ENCODE measurements at regions not wholly inside any gene's neighbourhood (a gene's known extent, or its start where the extent isn't known, plus 50 kb on each side); places are given as distances from the start of the nearest gene placed in this dataset.
"Not testable (repeated sequence)": the region's sequence is repeated elsewhere in the genome, so short reads cannot be mapped to it uniquely, and the experiment has no call there.

DNA sequence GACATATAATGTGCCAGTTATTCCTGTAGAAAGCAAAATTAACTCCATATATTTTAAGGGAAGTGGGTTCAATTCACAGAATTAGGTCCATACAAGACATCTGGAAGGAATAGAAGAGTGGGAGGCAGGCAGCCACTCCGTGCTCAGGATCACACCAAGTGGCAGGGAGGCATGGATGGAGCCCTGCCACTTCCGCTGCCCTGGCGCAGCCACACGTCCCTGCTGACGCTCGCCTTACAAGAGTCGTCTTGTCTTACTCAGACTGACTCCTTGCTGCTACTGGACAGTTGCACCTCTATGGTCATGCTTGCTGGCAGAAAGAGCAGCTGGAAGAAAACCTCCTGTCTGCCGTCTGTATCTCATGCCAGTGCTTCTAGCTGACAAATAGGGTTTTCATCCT is 579.9 kb upstream of the POM121L12 start:
- intact Hi-C loops (cut with DNase I) = no loop called here
- no peak for DNase-seq

- intact Hi-C loops (cut with DNase I) = no loop called here
- no peak for DNase-seq
Measured at GRCh38 chr7:52450816-52451215, 584.6 kb upstream of the POM121L12 start.

DNA sequence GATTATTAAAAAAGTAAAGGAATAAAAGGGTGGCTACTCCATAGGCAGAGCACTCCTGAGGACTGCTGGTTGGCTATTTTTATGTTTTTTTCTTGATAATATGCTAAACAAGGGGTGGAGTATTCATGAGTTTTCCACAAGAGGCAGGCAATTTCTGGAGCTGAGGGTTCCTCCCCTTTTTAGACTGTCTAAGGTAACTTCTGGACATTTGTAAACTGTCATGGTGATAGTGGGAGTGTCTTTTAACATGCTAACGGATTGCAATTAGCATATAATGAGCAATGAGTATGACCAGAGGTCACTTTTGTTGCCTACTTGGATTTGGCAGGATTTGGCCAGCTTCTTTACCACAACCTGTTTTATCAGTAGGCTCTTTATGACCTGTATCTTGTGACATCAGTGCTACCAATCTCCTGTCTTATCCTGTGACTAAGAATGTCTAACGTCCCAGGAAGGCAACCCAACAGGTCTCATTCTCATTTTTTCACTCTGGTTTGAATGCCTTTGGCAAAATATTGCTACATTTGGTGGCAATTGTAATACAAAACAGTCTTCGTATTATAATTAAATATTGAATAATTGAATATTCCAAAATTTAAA is 587.8 kb upstream of the POM121L12 start:
- DNase-seq = no peak
- intact Hi-C loops (cut with DNase I) = no loop called here

DNA sequence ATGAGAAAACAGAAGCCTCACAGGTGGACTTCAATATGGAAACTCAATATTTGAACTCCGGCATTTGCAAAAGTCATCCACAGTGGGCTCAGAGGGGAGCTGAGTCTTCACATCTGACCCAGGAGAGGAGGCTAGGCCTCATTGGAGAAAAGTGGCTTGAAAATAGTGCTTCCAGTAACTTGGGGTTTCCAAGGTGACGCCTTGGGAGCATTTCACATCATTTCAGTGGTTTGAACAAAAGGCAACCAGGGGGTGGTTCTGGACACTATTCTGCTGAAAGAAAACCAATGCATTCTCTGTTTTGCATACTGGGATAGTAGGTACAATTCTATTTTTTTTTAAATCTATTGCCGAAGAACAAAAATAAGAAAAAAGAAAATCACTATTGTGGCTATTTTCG is 599.2 kb upstream of the POM121L12 start:
- DNase-seq = peak in 1 of 42 donors; percentile 4
- intact Hi-C loops (cut with DNase I) = no loop called here

DNA sequence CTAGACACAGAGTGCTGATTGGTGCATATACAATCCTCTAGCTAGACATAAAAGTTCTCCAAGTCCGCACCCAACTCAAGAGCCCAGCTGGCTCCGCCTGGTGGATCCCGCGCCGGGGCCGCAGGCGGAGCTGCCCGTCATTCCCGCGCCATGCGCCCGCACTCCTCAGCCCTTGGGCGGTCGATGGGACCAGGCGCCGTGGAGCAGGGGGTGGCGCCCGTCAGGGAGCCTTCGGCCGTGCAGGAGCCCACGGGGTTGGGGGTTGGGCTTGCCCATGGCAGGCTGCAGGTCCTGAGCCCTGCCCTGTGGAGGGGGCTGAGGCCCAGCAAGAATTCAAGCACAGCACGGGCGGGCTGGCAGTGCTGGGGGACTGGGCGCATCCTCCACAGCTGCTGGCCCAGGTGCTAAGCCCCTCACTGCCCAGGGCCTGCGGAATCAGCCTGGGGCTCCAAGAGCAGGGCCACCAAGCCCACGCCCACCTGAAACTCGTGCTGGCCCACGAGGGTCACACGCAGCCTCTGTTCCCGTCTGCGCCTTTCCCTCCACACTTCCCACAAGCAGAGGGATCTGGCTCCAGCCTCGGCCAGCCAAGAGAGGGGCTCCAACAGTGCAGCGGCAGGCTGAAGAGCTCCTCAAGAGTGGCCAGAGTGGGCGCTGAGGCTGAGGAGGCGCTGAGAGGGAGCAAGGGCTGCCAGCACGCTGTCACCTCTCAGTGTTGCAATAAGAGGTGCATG is 604.2 kb upstream of the POM121L12 start:
- intact Hi-C loops (cut with DNase I) = no loop called here

GRCh38 chr7:52423251-52423650 is 612.2 kb upstream of the POM121L12 start:
- intact Hi-C loops (cut with DNase I) = no loop called here
- peak in 16 of 42 donors; percentile 5 to 70 (median 30) for DNase-seq

More for the DNA sequence above, 604.2 kb upstream of the POM121L12 start:
- no peak for DNase-seq

DNA sequence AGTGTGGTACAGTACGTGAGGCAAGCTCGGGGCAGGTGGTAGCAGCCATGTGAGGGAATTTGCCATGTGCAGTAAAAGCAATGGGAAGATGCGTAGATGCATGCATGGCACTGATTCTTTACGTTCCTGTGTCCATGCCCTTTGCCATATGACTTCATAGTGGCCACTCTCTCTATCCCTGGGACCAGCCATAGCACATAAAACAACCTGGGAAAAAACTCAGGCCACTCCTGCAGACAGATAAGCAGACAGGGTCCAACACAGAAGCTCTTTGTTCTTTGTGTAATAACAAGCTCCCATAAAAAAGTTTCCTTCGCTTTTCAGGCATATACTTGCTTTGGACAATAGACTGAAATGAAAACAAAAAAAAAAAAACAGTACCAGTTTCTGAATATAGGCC is 622.4 kb upstream of the POM121L12 start:
- no peak for DNase-seq
- intact Hi-C loops (cut with DNase I) = no loop called here

DNA sequence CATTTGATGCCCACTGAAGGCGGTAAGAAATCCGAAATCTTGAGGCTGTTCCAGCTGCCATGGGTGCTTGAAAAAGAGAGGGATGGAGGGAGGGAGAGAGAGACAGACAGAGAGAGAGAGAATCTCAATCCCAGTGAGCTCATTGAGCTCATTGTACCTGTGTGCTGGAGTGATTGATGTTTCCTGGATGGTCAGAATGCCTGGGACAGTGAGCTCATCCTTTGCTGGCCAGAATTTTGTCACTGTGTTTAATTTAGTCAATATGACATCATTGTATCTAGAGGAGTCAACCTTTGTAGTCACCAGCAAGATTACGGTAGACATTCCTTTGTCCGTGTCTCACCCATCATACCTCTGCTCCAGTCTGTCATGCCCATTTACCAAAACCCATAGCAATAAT is 625.4 kb upstream of the POM121L12 start:
- intact Hi-C loops (cut with DNase I) = no loop called here
- no peak for DNase-seq

- no peak for DNase-seq
- intact Hi-C loops (cut with DNase I) = no loop called here
Measured at GRCh38 chr7:52406808-52407207, 628.6 kb upstream of the POM121L12 start.

DNA sequence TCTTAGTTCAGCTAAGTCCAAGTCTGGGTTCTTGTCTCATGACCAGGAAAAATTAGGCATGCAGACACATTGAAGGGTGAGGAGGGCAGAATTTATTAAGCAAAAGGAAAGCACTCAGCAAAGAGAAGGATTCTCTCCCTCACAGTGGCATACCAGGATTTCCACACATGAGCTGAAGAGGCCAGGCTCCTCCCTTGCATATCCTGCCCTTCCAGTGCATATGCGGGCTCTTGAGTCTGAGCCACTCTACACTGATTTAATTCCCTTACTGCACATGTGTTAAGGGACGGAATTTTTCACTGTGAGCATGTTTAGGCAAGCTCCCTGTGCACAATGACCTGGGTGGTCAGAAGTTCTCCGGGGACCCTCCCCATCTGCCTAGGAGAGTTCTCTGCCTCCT is 652.7 kb upstream of the POM121L12 start:
- DNase-seq = no peak
- intact Hi-C loops (cut with DNase I) = no loop called here

DNA sequence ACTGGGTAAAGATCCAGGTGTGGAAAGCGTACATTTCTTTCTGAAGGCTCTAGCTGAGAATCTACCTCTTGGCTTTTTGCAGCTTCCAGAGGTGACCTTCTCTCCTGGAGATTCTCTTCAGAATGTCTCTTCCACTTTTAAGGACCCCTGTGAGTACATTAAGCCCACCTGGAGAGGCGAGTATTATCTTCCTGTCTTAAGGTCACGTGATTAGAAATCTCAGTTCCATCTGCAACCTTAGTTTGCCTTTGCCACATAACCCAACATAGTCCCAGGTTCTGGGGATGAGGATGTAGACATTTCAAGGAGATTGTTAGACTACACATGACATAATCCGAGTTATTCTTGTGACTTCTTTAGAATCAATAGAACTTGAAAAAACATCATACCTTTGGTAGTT is 665.5 kb upstream of the POM121L12 start:
- no peak for DNase-seq

GRCh38 chr7:52365349-52365748 is 670.1 kb upstream of the POM121L12 start:
- DNase-seq = no peak
- intact Hi-C loops (cut with DNase I) = no loop called here

More for the DNA sequence above, 665.5 kb upstream of the POM121L12 start:
- intact Hi-C loops (cut with DNase I) = no loop called here

DNA sequence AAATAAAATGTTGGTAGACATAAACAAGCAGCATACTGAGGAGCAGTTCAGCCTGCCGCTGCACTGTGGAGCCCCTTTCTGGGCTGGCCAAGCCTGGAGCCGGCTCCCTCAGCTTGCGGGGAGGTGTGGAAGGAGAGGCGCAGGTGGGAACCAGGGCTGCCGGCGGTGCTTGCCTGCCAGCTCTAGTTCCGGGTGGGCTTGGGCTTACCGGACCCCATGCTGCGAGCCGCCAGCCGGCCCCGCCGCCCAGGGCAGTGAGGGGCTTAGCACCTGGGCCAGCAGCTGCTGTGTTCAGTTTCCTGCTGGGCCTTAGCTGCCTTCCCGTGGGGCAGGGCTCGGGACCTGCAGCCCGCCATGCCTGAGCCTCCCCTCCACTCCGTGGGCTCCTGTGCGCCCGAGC is 672.9 kb upstream of the POM121L12 start:
- intact Hi-C loops (cut with DNase I) = no loop called here

GRCh38 chr7:52360541-52360940 is 674.9 kb upstream of the POM121L12 start:
- intact Hi-C loops (cut with DNase I) = no loop called here
- no peak for DNase-seq

More for the DNA sequence above, 672.9 kb upstream of the POM121L12 start:
- peak in 1 of 42 donors; percentile 9 for DNase-seq

GRCh38 chr7:52355053-52355452 is 680.4 kb upstream of the POM121L12 start:
- intact Hi-C loops (cut with DNase I) = no loop called here
- DNase-seq = no peak

DNA sequence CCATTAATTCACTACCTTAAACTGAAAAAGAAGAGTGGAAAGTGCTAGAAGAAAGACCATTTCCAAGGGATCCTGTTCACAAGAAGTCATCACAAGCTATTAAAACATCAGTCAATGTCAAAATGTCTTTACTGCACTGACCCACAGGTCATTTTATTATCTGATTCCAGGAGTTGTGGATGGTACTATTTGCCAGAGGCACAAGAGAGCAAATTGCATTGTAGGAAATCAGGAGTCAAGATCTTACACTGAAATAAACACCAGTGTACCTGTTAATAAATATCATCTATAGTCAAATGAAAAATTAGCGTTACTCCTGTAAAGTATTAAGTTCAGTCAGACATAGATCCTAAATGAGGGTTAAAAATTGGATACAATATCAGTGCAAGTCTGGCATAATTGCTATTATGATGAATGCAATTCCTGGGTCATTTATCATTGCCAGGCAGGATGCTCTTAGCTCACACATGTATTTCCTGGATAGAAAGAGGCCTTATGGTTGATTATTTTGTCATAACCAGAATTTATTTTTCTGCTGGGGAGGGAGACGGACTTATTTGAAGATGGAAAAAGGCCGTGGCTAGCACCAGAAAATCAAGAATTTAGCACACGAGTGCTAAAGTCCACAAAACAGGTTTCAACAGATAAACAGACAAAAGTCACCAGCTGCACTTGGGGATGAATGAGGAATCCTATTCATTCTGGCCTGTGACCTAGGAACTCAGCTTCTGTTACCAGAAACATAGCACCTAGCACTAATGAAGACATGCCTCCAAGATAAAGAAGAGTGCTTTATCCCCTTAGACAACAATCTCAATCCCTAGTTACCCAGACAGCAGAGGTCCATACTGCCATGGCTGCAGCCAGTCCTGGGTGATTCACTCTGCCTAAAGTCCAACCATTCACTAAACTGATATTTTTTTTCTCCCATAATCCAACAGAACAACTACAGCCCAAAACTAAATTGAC is 683.1 kb upstream of the POM121L12 start:
- intact Hi-C loops (cut with DNase I) = no loop called here
- DNase-seq = no peak

- intact Hi-C loops (cut with DNase I) = no loop called here
- no peak for DNase-seq
Measured at GRCh38 chr7:52344015-52344414, 691.4 kb upstream of the POM121L12 start.

DNA sequence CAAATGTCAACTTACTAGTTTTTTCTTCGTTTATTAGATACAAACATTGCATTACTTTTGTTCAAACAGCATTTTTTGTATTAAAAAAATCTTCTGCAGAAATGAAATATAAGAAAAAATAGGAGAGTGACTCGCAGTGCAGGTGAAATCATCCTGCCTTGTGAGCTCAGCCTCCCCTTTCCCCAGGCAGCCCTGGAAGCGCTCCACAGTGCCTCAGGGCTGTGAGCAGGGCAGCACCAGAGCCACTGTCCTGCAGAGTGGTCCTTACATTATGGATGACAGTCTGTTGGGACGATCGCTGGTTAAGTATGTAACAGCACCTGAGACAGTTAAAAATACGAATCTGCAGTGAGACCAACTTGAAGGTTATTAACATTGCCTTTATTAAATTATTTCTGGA is 695.4 kb upstream of the POM121L12 start:
- no peak for DNase-seq
- intact Hi-C loops (cut with DNase I) = no loop called here

GRCh38 chr7:52328328-52328727 is 707.1 kb upstream of the POM121L12 start:
- intact Hi-C loops (cut with DNase I); DNase-seq: not testable (repeated sequence)

GRCh38 chr7:52325237-52325636 is 710.2 kb upstream of the POM121L12 start:
- intact Hi-C loops (cut with DNase I) = no loop called here
- DNase-seq = no peak

Data from head of caudate nucleus (tissue), 42 donors.